ENCODE measurements at regions not wholly inside any gene's neighbourhood (a gene's known extent, or its start where the extent isn't known, plus 50 kb on each side); places are given as distances from the start of the nearest gene placed in this dataset.
"Not testable (repeated sequence)": the region's sequence is repeated elsewhere in the genome, so short reads cannot be mapped to it uniquely, and the experiment has no call there.

GRCh38 chr6:6749702-6750491 lies 161.4 kb downstream of the LY86 start:
- no peak for DNase-seq

GRCh38 chr6:6750594-6751265 lies 162.2 kb downstream of the LY86 start:
- DNase-seq = no peak

GRCh38 chr6:6751266-6751596 lies 162.7 kb downstream of the LY86 start:
- no peak for DNase-seq

- no peak for DNase-seq
These were observed 163.1 kb downstream of the LY86 start for GRCh38 chr6:6751619-6752023.

- no peak for DNase-seq
These were observed 163.6 kb downstream of the LY86 start for GRCh38 chr6:6752129-6752528.

- DNase-seq = no peak
These were observed 164.8 kb downstream of the LY86 start for GRCh38 chr6:6753301-6753700.

- DNase-seq = no peak
These were observed 168.0 kb downstream of the LY86 start for GRCh38 chr6:6756526-6756925.

GRCh38 chr6:6758546-6758914 lies 170.0 kb downstream of the LY86 start:
- DNase-seq = no peak

GRCh38 chr6:6758915-6759654 lies 170.6 kb downstream of the LY86 start:
- DNase-seq = no peak

GRCh38 chr6:6760002-6760401 lies 171.5 kb downstream of the LY86 start:
- no peak for DNase-seq

- not testable (repeated sequence) for DNase-seq
These were observed 174.0 kb downstream of the LY86 start for GRCh38 chr6:6762566-6762965.

- DNase-seq = no peak
These were observed 176.4 kb downstream of the LY86 start for GRCh38 chr6:6764764-6765434.

GRCh38 chr6:6766230-6766905 lies 177.8 kb downstream of the LY86 start:
- no peak for DNase-seq

- DNase-seq = no peak
These were observed 180.9 kb downstream of the LY86 start for GRCh38 chr6:6769466-6769865.

- DNase-seq = no peak
These were observed 182.9 kb downstream of the LY86 start for GRCh38 chr6:6771224-6771945.

GRCh38 chr6:6771964-6772363 lies 183.4 kb downstream of the LY86 start:
- DNase-seq = no peak

- DNase-seq = no peak
These were observed 184.2 kb downstream of the LY86 start for GRCh38 chr6:6772751-6773150.

- no peak for DNase-seq
These were observed 186.6 kb downstream of the LY86 start for GRCh38 chr6:6775074-6775473.

- no peak for DNase-seq
These were observed 191.7 kb downstream of the LY86 start for GRCh38 chr6:6780231-6780630.

GRCh38 chr6:6781172-6781872 lies 192.8 kb downstream of the LY86 start:
- no peak for DNase-seq

- no peak for DNase-seq
These were observed 193.3 kb downstream of the LY86 start for GRCh38 chr6:6781873-6782227.

GRCh38 chr6:6783721-6784120 lies 195.2 kb downstream of the LY86 start:
- no peak for DNase-seq
